Activated CD4-positive, alpha-beta memory T cell treated with anti-CD3 and anti-CD28 coated beads, Interleukin-2, amount 10 ng/mL, durations not matched to agents 7 days and 5 days (primary cell): ENCODE measurements at regions not wholly inside any gene's neighbourhood (a gene's known extent, or its start where the extent isn't known, plus 50 kb on each side); places are given as distances from the start of the nearest gene placed in this dataset.
"Not testable (repeated sequence)": the region's sequence is repeated elsewhere in the genome, so short reads cannot be mapped to it uniquely, and the experiment has no call there.

ENCODE experiments used
- CTCF ChIA-PET: fragments of 350-600 bp; sonication (Branson Sonifier 250); formaldehyde crosslinking; loops from one replicate; lab custom pipeline; 2021; ENCODE audit warnings: antibody characterized with exemption, inconsistent platforms; lab: Charles Lee
- POLR2A ChIA-PET: fragments of 350-600 bp; sonication (Branson Sonifier 250); formaldehyde crosslinking; loops from one replicate; lab custom pipeline; 2021; ENCODE audit warnings: antibody characterized with exemption; lab: Charles Lee
- DNase-seq: peaks from one replicate; pipeline ENCODE4 v3.0.0-alpha.2; 2020
- H3K27ac Mint-ChIP-seq: one replicate; pipeline ENCODE4 v1.8.0; 2021; ENCODE audit warnings: mild to moderate bottlenecking, mixed read lengths
- H3K27me3 Mint-ChIP-seq: one replicate; pipeline ENCODE4 v1.8.0; 2021; ENCODE audit warnings: mixed read lengths
- H3K36me3 Mint-ChIP-seq: one replicate; pipeline ENCODE4 v1.8.0; 2021; ENCODE audit warnings: low read depth, mixed read lengths
- H3K4me1 Mint-ChIP-seq: one replicate; pipeline ENCODE4 v1.8.0; 2021; ENCODE audit warnings: mixed read lengths
- H3K4me3 Mint-ChIP-seq: one replicate; pipeline ENCODE4 v1.8.0; 2021; ENCODE audit warnings: mild to moderate bottlenecking, mixed read lengths
- H3K9me3 Mint-ChIP-seq: one replicate; pipeline ENCODE4 v1.8.0; 2021; ENCODE audit warnings: mixed read lengths

- no peak for DNase-seq
- no peaks in the 10 kb centered on the region for H3K27me3 Mint-ChIP-seq
- ChIA-PET POLR2A (no interaction called here), CTCF (no interaction called here)
- H3K36me3 Mint-ChIP-seq, result no peaks in the 10 kb centered on the region
- peaks cover 9% of the 10 kb centered on the region for H3K9me3 Mint-ChIP-seq
- H3K27ac Mint-ChIP-seq, result no peak overlapping the region
- no peaks in the 10 kb centered on the region for H3K4me1 Mint-ChIP-seq
- H3K4me3 Mint-ChIP-seq, result no peak overlapping the region
Observed at GRCh38 chr7:81416659-81417058, 353.2 kb downstream of the HGF start.

DNA sequence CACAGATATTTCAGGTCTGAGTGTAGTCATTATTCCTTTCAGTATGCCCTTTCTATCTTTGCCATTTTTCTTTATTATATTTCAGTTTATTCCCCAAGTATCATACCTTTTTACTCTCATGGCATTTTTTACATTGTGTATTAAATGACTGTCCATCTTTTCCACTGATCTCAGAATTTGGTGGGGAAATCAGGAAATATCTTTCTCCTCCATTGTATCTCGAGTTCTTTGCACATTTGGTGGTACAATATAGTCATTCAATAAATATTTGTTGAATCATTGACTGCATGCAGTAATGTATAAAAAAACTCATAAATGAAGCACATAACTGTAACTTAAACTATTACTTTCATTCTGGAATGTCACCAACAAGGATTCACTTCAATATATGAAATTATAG, 354.7 kb downstream of the HGF start:
- Mint-ChIP-seq H3K9me3 (peaks cover 9% of the 10 kb centered on the region), H3K36me3 (no peaks in the 10 kb centered on the region), H3K4me3 (no peak overlapping the region), H3K27ac (no peak overlapping the region), H3K4me1 (no peaks in the 10 kb centered on the region), H3K27me3 (no peaks in the 10 kb centered on the region)
- no peak for DNase-seq
- CTCF ChIA-PET, result no interaction called here
- POLR2A ChIA-PET, result no interaction called here

GRCh38 chr7:81414411-81414810, 355.4 kb downstream of the HGF start:
- CTCF ChIA-PET, result no interaction called here
- Mint-ChIP-seq H3K27me3 (no peaks in the 10 kb centered on the region), H3K36me3 (no peaks in the 10 kb centered on the region), H3K4me1 (no peaks in the 10 kb centered on the region), H3K4me3 (no peak overlapping the region), H3K9me3 (peaks cover 9% of the 10 kb centered on the region), H3K27ac (no peak overlapping the region)
- POLR2A ChIA-PET, result no interaction called here
- DNase-seq, result no peak

GRCh38 chr7:81410471-81411117, 359.3 kb downstream of the HGF start:
- ChIA-PET CTCF (no interaction called here), POLR2A (no interaction called here)
- no peak for DNase-seq
- H3K27me3 Mint-ChIP-seq, result no peaks in the 10 kb centered on the region
- H3K4me3 Mint-ChIP-seq, result no peak overlapping the region
- no peaks in the 10 kb centered on the region for H3K4me1 Mint-ChIP-seq
- H3K27ac Mint-ChIP-seq, result no peak overlapping the region
- H3K9me3 Mint-ChIP-seq, result no peaks in the 10 kb centered on the region
- no peaks in the 10 kb centered on the region for H3K36me3 Mint-ChIP-seq

GRCh38 chr7:81408728-81409127, 361.1 kb downstream of the HGF start:
- no peaks in the 10 kb centered on the region for H3K36me3 Mint-ChIP-seq
- H3K4me3 Mint-ChIP-seq, result no peak overlapping the region
- no peak for DNase-seq
- H3K9me3 Mint-ChIP-seq, result peaks cover 4% of the 10 kb centered on the region
- H3K27ac Mint-ChIP-seq, result no peak overlapping the region
- no peaks in the 10 kb centered on the region for H3K27me3 Mint-ChIP-seq
- POLR2A ChIA-PET, result no interaction called here
- H3K4me1 Mint-ChIP-seq, result no peaks in the 10 kb centered on the region
- CTCF ChIA-PET, result no interaction called here

DNA sequence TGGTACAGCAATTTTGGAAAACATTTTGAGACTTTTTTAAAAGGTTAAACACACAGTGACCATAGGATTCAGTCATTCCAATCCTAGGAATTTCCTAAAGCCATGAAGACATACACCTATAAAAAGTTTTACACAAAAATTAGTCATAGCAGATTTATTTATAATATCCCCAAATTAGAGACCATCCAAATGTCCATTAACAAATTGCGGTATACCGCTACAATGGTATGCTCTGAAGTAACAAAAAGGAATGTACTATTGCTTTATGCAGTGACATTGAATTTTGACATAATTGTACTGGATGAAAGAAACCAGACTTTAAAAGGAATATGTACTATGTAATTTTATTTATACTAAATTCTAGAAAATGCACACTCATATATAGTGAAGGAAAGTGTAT, 362.8 kb downstream of the HGF start:
- no peaks in the 10 kb centered on the region for H3K4me1 Mint-ChIP-seq
- H3K27ac Mint-ChIP-seq, result no peak overlapping the region
- H3K4me3 Mint-ChIP-seq, result no peak overlapping the region
- no peaks in the 10 kb centered on the region for H3K27me3 Mint-ChIP-seq
- POLR2A ChIA-PET, result no interaction called here
- H3K9me3 Mint-ChIP-seq, result peaks cover 4% of the 10 kb centered on the region
- no peaks in the 10 kb centered on the region for H3K36me3 Mint-ChIP-seq
- CTCF ChIA-PET, result no interaction called here
- DNase-seq, result no peak

DNA sequence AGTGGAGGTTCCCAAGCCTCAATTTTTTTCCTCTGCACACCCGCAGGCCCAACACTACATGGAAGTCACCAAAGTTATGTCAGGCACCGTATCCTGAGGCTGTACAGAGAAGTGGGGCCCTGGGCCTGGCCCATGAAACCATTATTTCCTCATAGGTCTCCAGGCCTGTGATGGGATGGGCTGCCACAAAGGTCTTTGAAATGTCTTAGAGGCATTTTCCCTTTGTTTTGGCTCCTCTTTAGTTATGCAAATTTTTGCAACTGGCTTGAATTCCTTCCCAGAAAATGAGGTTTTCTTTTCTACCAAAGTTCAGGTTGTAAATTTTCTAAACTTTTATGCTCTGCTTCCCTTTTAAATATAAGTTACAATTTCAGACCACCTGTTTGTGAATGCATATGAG, 365.2 kb downstream of the HGF start:
- CTCF ChIA-PET, result no interaction called here
- no peak overlapping the region for H3K4me3 Mint-ChIP-seq
- no peaks in the 10 kb centered on the region for H3K4me1 Mint-ChIP-seq
- DNase-seq, result no peak
- no peaks in the 10 kb centered on the region for H3K27me3 Mint-ChIP-seq
- no peaks in the 10 kb centered on the region for H3K36me3 Mint-ChIP-seq
- peaks cover 4% of the 10 kb centered on the region for H3K9me3 Mint-ChIP-seq
- POLR2A ChIA-PET, result no interaction called here
- H3K27ac Mint-ChIP-seq, result no peak overlapping the region

GRCh38 chr7:81402227-81402626, 367.6 kb downstream of the HGF start:
- H3K4me1 Mint-ChIP-seq, result no peaks in the 10 kb centered on the region
- H3K36me3 Mint-ChIP-seq, result no peaks in the 10 kb centered on the region
- H3K27ac Mint-ChIP-seq, result no peak overlapping the region
- no peak overlapping the region for H3K4me3 Mint-ChIP-seq
- peaks cover 4% of the 10 kb centered on the region for H3K9me3 Mint-ChIP-seq
- POLR2A ChIA-PET, result no interaction called here
- DNase-seq, result no peak
- no peaks in the 10 kb centered on the region for H3K27me3 Mint-ChIP-seq
- CTCF ChIA-PET, result no interaction called here

DNA sequence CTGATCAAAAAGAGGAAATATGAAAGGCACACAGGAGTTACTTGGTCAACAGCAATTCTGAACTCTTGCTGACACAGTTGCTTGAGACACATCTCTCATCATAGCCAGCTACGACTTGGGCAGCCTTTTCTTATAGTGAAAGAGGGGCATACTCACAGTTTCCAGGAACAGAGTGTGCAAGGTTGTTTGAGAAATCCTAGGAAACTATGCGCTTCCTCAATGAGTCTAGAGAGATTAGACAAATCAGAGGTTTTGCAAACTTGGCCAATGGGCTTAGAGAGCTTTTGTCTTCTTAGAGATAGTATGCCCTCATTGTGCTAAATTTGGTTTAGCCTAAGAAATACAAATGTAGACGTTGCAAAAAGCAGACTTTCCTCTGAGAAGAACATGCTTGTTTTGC, 370.4 kb downstream of the HGF start:
- H3K36me3 Mint-ChIP-seq, result no peaks in the 10 kb centered on the region
- H3K9me3 Mint-ChIP-seq, result no peaks in the 10 kb centered on the region
- no peak overlapping the region for H3K4me3 Mint-ChIP-seq
- POLR2A ChIA-PET, result no interaction called here
- DNase-seq, result no peak
- no peak overlapping the region for H3K27ac Mint-ChIP-seq
- CTCF ChIA-PET, result interaction anchor here (1.0 kb wide), 1 partner anchor 83 kb away, joined by 3 read pairs; no protein-coding TSS in a partner anchor
- no peaks in the 10 kb centered on the region for H3K27me3 Mint-ChIP-seq
- H3K4me1 Mint-ChIP-seq, result no peaks in the 10 kb centered on the region

GRCh38 chr7:81394029-81394428, 375.8 kb downstream of the HGF start:
- Mint-ChIP-seq H3K27ac (no peak overlapping the region), H3K9me3 (peaks cover 4% of the 10 kb centered on the region), H3K4me1 (no peaks in the 10 kb centered on the region), H3K27me3 (no peaks in the 10 kb centered on the region), H3K36me3 (no peaks in the 10 kb centered on the region), H3K4me3 (no peak overlapping the region)
- no peak for DNase-seq
- POLR2A ChIA-PET, result no interaction called here
- CTCF ChIA-PET, result no interaction called here

- ChIA-PET POLR2A (no interaction called here), CTCF (no interaction called here)
- Mint-ChIP-seq H3K27ac (no peak overlapping the region), H3K9me3 (peaks cover 4% of the 10 kb centered on the region), H3K4me3 (no peak overlapping the region), H3K4me1 (no peaks in the 10 kb centered on the region), H3K27me3 (no peaks in the 10 kb centered on the region), H3K36me3 (no peaks in the 10 kb centered on the region)
- DNase-seq, result no peak
Observed at GRCh38 chr7:81393018-81393417, 376.8 kb downstream of the HGF start.

DNA sequence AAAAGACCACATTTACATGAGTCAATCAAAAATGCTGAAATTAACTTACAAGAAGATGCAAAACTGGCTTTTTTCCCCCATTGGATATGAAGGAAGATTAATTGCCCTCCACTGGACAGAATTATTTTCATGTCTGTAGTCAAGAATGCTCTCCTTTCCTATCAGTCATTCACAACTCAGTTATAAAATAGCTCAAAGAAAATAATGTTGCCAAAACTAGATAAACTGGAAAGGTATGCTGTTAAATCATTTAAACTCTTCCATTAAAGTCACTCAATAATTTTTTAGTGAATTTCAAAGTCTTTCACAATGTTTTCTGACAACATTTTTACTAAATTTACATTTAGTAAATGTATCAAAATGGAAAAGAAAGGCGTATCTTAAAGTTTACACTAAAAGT, 384.5 kb downstream of the HGF start:
- CTCF ChIA-PET, result no interaction called here
- no peak overlapping the region for H3K27ac Mint-ChIP-seq

DNA sequence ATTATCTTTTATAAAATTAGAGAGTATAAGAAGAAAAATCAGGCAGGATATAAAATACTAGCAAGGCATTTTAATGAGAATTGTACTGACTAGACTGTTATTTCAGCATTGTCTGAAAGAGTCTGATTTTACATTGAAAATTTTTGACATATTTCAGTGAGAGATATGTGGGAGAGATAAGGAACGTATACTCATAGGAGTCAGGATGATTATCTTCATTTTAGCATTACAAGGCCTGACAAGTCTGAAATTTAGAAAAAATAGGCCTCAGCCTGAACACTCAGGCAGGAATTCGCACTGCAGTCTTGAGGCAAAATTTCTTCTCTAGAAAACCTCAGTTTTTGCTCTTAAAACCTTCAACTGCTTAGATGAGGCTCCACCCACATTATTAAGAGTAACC, 386.0 kb downstream of the HGF start:
- Mint-ChIP-seq H3K27me3 (no peaks in the 10 kb centered on the region), H3K27ac (no peak overlapping the region), H3K36me3 (no peaks in the 10 kb centered on the region), H3K4me3 (no peak overlapping the region), H3K9me3 (peaks cover 8% of the 10 kb centered on the region), H3K4me1 (no peaks in the 10 kb centered on the region)
- DNase-seq, result no peak
- ChIA-PET CTCF (no interaction called here), POLR2A (no interaction called here)

More for the DNA sequence above, 384.5 kb downstream of the HGF start:
- no peaks in the 10 kb centered on the region for H3K4me1 Mint-ChIP-seq
- no peaks in the 10 kb centered on the region for H3K36me3 Mint-ChIP-seq
- H3K4me3 Mint-ChIP-seq, result no peak overlapping the region
- H3K27me3 Mint-ChIP-seq, result no peaks in the 10 kb centered on the region
- POLR2A ChIA-PET, result no interaction called here
- H3K9me3 Mint-ChIP-seq, result peaks cover 8% of the 10 kb centered on the region
- no peak for DNase-seq

- POLR2A ChIA-PET, CTCF ChIA-PET, H3K36me3 Mint-ChIP-seq, H3K4me3 Mint-ChIP-seq, DNase-seq, H3K4me1 Mint-ChIP-seq, H3K27me3 Mint-ChIP-seq, H3K27ac Mint-ChIP-seq: not testable (repeated sequence)
- peaks cover 16% of the 10 kb centered on the region for H3K9me3 Mint-ChIP-seq
Observed at GRCh38 chr7:81374641-81375040, 395.2 kb downstream of the HGF start.
